HG02840 (cell line): ENCODE measurements at regions not wholly inside any gene's neighbourhood (a gene's known extent, or its start where the extent isn't known, plus 50 kb on each side); places are given as distances from the start of the nearest gene placed in this dataset.
"Not testable (repeated sequence)": the region's sequence is repeated elsewhere in the genome, so short reads cannot be mapped to it uniquely, and the experiment has no call there.

ENCODE experiments used
- ATAC-seq: cut with Tn5 transposase; IDR thresholded peaks from one replicate; pipeline ENCODE4 v1.9.1; 2021; ENCODE audit warnings: mild to moderate bottlenecking, moderate library complexity, moderate number of reproducible peaks; ENCODE audit not compliant: unreplicated experiment, low FRiP score

GRCh38 chr1:234962340-234962989 is 166.2 kb downstream of the TOMM20 start:
- peak; percentile 20 for ATAC-seq

GRCh38 chr1:234961456-234962339 is 166.9 kb downstream of the TOMM20 start:
- no peak for ATAC-seq

- no peak for ATAC-seq
Measured at GRCh38 chr1:234960722-234961455, 167.7 kb downstream of the TOMM20 start.

GRCh38 chr1:234958706-234959657 is 169.7 kb downstream of the TOMM20 start:
- ATAC-seq: no peak

- no peak for ATAC-seq
Measured at GRCh38 chr1:234958066-234958705, 170.5 kb downstream of the TOMM20 start.

GRCh38 chr1:234957330-234958065 is 171.1 kb downstream of the TOMM20 start:
- ATAC-seq: no peak

- no peak for ATAC-seq
Measured at GRCh38 chr1:234956821-234957329, 171.8 kb downstream of the TOMM20 start.

GRCh38 chr1:234955107-234955731 is 173.4 kb downstream of the TOMM20 start:
- ATAC-seq: no peak

GRCh38 chr1:234954613-234955012 is 174.0 kb downstream of the TOMM20 start:
- no peak for ATAC-seq

GRCh38 chr1:234953655-234954405 is 174.8 kb downstream of the TOMM20 start:
- ATAC-seq: no peak

- no peak for ATAC-seq
Measured at GRCh38 chr1:234950598-234950997, 178.0 kb downstream of the TOMM20 start.

- not testable (repeated sequence) for ATAC-seq
Measured at GRCh38 chr1:234949528-234949927, 179.1 kb downstream of the TOMM20 start.

GRCh38 chr1:234944439-234945344 is 183.9 kb downstream of the TOMM20 start:
- ATAC-seq: no peak

GRCh38 chr1:234943836-234944402 is 184.7 kb downstream of the TOMM20 start:
- ATAC-seq: no peak

- no peak for ATAC-seq
Measured at GRCh38 chr1:234942879-234943506, 185.6 kb downstream of the TOMM20 start.

- ATAC-seq: no peak
Measured at GRCh38 chr1:234942012-234942332, 186.7 kb downstream of the TOMM20 start.
